ENCODE measurements at regions not wholly inside any gene's neighbourhood (a gene's known extent, or its start where the extent isn't known, plus 50 kb on each side); places are given as distances from the start of the nearest gene placed in this dataset.

DNA sequence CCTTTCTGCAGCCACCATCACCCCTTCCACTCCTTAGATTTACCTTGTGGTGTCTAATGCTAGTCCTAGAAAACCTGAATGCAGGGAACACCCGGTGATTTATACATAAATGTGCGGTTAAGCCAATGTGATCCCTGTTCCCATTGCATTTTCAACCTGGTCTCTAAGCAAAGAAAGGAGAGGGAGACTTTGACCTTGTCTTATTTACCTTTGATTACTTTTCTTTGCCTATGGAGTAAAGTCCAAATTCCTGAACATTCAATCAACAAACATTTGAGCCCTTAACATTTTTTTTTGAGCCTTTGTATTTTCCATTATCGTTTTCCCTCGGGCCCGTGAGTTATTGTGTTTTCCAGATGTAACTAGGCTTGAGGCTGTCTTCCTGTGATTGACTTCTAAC lies 233.9 kb downstream of the ZNF248 start:
- H3K4me2 ChIP-seq (ENCODE audit: control insufficient read depth, insufficient read depth), result no peak overlapping the region
- no TSS peak for BruUV-seq (replicated peaks)
- no peak overlapping the region for H3K9ac ChIP-seq (ENCODE audit: control insufficient read depth, insufficient read depth, low read length)
- no peak overlapping the region for H3K27ac ChIP-seq (ENCODE audit: control insufficient read depth, insufficient read depth)
- H3K4me3 ChIP-seq, result no peak overlapping the region
- intact Hi-C loops (cut with micrococcal nuclease; ENCODE audit: unreplicated experiment), result no loop called here
- no peaks in the 10 kb centered on the region for H3K36me3 ChIP-seq (ENCODE audit: control insufficient read depth in 2 of 2, insufficient read depth in 2 of 2, low read length in 1 of 2)
- TF ChIP-seq, protein P1, sequence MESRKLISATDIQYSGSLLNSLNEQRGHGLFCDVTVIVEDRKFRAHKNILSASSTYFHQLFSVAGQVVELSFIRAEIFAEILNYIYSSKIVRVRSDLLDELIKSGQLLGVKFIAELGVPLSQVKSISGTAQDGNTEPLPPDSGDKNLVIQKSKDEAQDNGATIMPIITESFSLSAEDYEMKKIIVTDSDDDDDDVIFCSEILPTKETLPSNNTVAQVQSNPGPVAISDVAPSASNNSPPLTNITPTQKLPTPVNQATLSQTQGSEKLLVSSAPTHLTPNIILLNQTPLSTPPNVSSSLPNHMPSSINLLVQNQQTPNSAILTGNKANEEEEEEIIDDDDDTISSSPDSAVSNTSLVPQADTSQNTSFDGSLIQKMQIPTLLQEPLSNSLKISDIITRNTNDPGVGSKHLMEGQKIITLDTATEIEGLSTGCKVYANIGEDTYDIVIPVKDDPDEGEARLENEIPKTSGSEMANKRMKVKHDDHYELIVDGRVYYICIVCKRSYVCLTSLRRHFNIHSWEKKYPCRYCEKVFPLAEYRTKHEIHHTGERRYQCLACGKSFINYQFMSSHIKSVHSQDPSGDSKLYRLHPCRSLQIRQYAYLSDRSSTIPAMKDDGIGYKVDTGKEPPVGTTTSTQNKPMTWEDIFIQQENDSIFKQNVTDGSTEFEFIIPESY (IDR thresholded peaks at IDR 0.05), result no peak
- H2AFZ ChIP-seq (ENCODE audit: control insufficient read depth, low read depth, low read length), result no peak overlapping the region
- in situ Hi-C loops (cut with MboI), result no loop called here
- WGBS (ENCODE audit: insufficient coverage, insufficient replicate concordance, low lambda C conversion rate, missing lambda C conversion rate), result 8% methylated on average over 5 of the region's 5 CpGs
- DNase-seq (ENCODE audit: low read depth, low spot score), result no peak
- no peaks in the 10 kb centered on the region for H4K20me1 ChIP-seq (ENCODE audit: control insufficient read depth, insufficient read depth)
- ChIA-PET POLR2A (no interaction called here), CTCF (no interaction called here), SMC1A (ENCODE audit: uncharacterized antibody, unreplicated experiment) (no interaction called here), RAD21 (ENCODE audit: unreplicated experiment) (no interaction called here)
- H3K9me3 ChIP-seq (replicated peaks; ENCODE audit: control insufficient read depth, insufficient read depth, low read length), result no peaks in the 10 kb centered on the region
- H3K27me3 ChIP-seq (replicated peaks in 1 of 2; ENCODE audit: control insufficient read depth in 2 of 2, insufficient read depth in 2 of 2, low read length in 1 of 2), result no peaks in the 10 kb centered on the region
- no peaks in the 10 kb centered on the region for H3K79me2 ChIP-seq (ENCODE audit: control insufficient read depth, insufficient read depth, low read length)
- H3K4me1 ChIP-seq (ENCODE audit: control insufficient read depth, insufficient read depth, low read length), result no peaks in the 10 kb centered on the region
- FAIRE-seq, result no peak
- no peak for ATAC-seq

DNA sequence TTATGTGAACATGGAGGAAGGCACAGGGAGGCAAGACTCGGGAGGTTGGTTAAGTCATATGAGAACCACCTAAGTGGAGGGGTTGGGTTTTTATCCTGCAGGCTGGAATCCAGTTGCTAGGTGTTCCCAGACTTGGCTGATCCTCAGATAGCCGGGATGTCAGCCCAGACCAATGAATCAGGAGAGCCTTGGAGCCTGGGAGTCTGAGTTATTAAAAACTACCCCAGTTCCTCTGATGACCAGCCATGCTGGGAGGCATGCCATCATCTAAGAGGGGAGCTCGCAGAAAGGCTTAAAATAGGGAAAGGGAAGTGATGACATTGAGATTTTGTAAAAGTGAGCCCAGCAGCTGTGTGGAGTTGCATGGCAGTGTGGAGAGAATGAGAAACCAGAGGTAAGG lies 238.1 kb downstream of the ZNF248 start:
- Histone ChIP-seq H3K4me3 (no peak overlapping the region), H3K27me3 (replicated peaks in 1 of 2; ENCODE audit: control insufficient read depth in 2 of 2, insufficient read depth in 2 of 2, low read length in 1 of 2) (no peaks in the 10 kb centered on the region), H3K9ac (ENCODE audit: control insufficient read depth, insufficient read depth, low read length) (no peak overlapping the region), H2AFZ (ENCODE audit: control insufficient read depth, low read depth, low read length) (no peak overlapping the region), H3K36me3 (ENCODE audit: control insufficient read depth in 2 of 2, insufficient read depth in 2 of 2, low read length in 1 of 2) (no peaks in the 10 kb centered on the region), H3K9me3 (replicated peaks; ENCODE audit: control insufficient read depth, insufficient read depth, low read length) (no peaks in the 10 kb centered on the region), H3K4me1 (ENCODE audit: control insufficient read depth, insufficient read depth, low read length) (no peaks in the 10 kb centered on the region), H4K20me1 (ENCODE audit: control insufficient read depth, insufficient read depth) (no peaks in the 10 kb centered on the region), H3K27ac (ENCODE audit: control insufficient read depth, insufficient read depth) (no peak overlapping the region), H3K4me2 (ENCODE audit: control insufficient read depth, insufficient read depth) (no peak overlapping the region), H3K79me2 (ENCODE audit: control insufficient read depth, insufficient read depth, low read length) (no peaks in the 10 kb centered on the region)
- intact Hi-C loops (cut with micrococcal nuclease; ENCODE audit: unreplicated experiment), result no loop called here
- ChIA-PET CTCF (no interaction called here), RAD21 (ENCODE audit: unreplicated experiment) (no interaction called here), POLR2A (no interaction called here), SMC1A (ENCODE audit: uncharacterized antibody, unreplicated experiment) (no interaction called here)
- WGBS (ENCODE audit: insufficient coverage, insufficient replicate concordance, low lambda C conversion rate, missing lambda C conversion rate), result 0% methylated on average over 3 of the region's 3 CpGs
- ATAC-seq, result no peak
- no peak for FAIRE-seq
- in situ Hi-C loops (cut with MboI), result no loop called here
- no peak for DNase-seq (ENCODE audit: low read depth, low spot score)
- BruUV-seq (replicated peaks), result no TSS peak
- TF ChIP-seq, protein P2, sequence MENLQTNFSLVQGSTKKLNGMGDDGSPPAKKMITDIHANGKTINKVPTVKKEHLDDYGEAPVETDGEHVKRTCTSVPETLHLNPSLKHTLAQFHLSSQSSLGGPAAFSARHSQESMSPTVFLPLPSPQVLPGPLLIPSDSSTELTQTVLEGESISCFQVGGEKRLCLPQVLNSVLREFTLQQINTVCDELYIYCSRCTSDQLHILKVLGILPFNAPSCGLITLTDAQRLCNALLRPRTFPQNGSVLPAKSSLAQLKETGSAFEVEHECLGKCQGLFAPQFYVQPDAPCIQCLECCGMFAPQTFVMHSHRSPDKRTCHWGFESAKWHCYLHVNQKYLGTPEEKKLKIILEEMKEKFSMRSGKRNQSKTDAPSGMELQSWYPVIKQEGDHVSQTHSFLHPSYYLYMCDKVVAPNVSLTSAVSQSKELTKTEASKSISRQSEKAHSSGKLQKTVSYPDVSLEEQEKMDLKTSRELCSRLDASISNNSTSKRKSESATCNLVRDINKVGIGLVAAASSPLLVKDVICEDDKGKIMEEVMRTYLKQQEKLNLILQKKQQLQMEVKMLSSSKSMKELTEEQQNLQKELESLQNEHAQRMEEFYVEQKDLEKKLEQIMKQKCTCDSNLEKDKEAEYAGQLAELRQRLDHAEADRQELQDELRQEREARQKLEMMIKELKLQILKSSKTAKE (IDR thresholded peaks at IDR 0.05; ENCODE audit: low read depth, poor library complexity, severe bottlenecking), result no peak
- TF ChIP-seq, protein P3, sequence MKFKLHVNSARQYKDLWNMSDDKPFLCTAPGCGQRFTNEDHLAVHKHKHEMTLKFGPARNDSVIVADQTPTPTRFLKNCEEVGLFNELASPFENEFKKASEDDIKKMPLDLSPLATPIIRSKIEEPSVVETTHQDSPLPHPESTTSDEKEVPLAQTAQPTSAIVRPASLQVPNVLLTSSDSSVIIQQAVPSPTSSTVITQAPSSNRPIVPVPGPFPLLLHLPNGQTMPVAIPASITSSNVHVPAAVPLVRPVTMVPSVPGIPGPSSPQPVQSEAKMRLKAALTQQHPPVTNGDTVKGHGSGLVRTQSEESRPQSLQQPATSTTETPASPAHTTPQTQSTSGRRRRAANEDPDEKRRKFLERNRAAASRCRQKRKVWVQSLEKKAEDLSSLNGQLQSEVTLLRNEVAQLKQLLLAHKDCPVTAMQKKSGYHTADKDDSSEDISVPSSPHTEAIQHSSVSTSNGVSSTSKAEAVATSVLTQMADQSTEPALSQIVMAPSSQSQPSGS (IDR thresholded peaks at IDR 0.05; ENCODE audit: low read length), result no peak
- TF ChIP-seq CBFB (IDR thresholded peaks at IDR 0.05; ENCODE audit: low read depth) (no peak), DPF2 (IDR thresholded peaks at IDR 0.05) (no peak), NR2F1 (conservative IDR thresholded peaks at IDR 0.05) (no peak), RB1 (IDR thresholded peaks at IDR 0.05; ENCODE audit: borderline replicate concordance) (no peak), BRCA1 (IDR thresholded peaks at IDR 0.05; ENCODE audit: low read depth, low read length) (no peak)
- TF ChIP-seq, protein P1 (IDR thresholded peaks at IDR 0.05), result no peak

Measured in GM12878 (cell line).